HepG2 (cell line): ENCODE measurements at regions not wholly inside any gene's neighbourhood (a gene's known extent, or its start where the extent isn't known, plus 50 kb on each side); places are given as distances from the start of the nearest gene placed in this dataset.

Source experiments
- ATAC-seq: fragments of 200-7000 bp; cut with Tn5 transposase; 3 replicates; pipeline ENCODE4 v1.9.1; 2020; ENCODE audit warnings: mild to moderate bottlenecking, moderate library complexity
- BruUV-seq: library from RNA; stranded (reverse); fragments of 400-500 nt; replicated peaks from 2 replicates; lab custom pipeline; 2021; lab: Mats Ljungman, UMichigan
- CTCF ChIA-PET: fragments of 300-600 bp; formaldehyde crosslinking; extraction: SDS; loops from one replicate; lab custom pipeline; 2021; ENCODE audit warnings: low total read pairs, inconsistent platforms, low intra/inter-chr PET ratio; lab: Yijun Ruan, JAX
- POLR2A ChIA-PET: fragments of 350-600 bp; sonication (Branson Sonifier 250); formaldehyde crosslinking; loops from one replicate; lab custom pipeline; 2020; ENCODE audit warnings: antibody characterized with exemption, inconsistent platforms; lab: Yijun Ruan, JAX
- DNase-seq: peaks from one replicate; pipeline ENCODE4 v3.0.0-alpha.2; 2015; ENCODE audit warnings: low spot score
- FAIRE-seq: peaks from 3 replicates; lab custom pipeline; 2011; peaks lifted over from hg19 to GRCh38; lab: Jason Lieb, UNC
- H2AFZ ChIP-seq: one replicate; pipeline ENCODE4 v1.6.1; 2011; ENCODE audit warnings: low read length, inconsistent platforms
- H3K27ac ChIP-seq: fragments of 300-600 bp; 3 replicates; pipeline ENCODE4 v1.8.0; 2011; ENCODE audit warnings: mixed run types, mild to moderate bottlenecking, mixed read lengths, low read length, inconsistent platforms; ENCODE audit not compliant: insufficient read depth; ENCODE audit errors: extremely low read length
- H3K27me3 ChIP-seq, 2 experiments: fragments of 200-600 bp in 1 of 2; 2 replicates in 1 of 2; 3 replicates in 1 of 2; pipeline versions ENCODE4 v1.6.0 to v1.8.0; 2011; ENCODE audit warnings: low read length in 2 of 2, mild to moderate bottlenecking in 2 of 2, moderate library complexity in 2 of 2, inconsistent platforms in 1 of 2; ENCODE audit not compliant: insufficient read depth in 2 of 2, control insufficient read depth in 1 of 2
- H3K36me3 ChIP-seq, 2 experiments: fragments of 200-600 bp in 1 of 2; replicated peaks in 1 of 2; 2 replicates in 1 of 2; 3 replicates in 1 of 2; pipeline versions ENCODE4 v1.5.1 to v1.8.0; 2011; ENCODE audit warnings: low read length in 2 of 2, inconsistent platforms in 1 of 2; ENCODE audit not compliant: insufficient read depth in 2 of 2, control insufficient read depth in 1 of 2
- H3K4me1 ChIP-seq: 2 replicates; pipeline ENCODE4 v1.5.1; 2012; ENCODE audit warnings: low read length, inconsistent platforms; ENCODE audit not compliant: insufficient read depth
- H3K4me2 ChIP-seq: 2 replicates; pipeline ENCODE4 v1.6.0; 2011; ENCODE audit warnings: low read depth, low read length, inconsistent platforms
- H3K4me3 ChIP-seq, 3 experiments: fragments of 200-600 bp in 1 of 3; sonication (generic), shearing (Covaris generic) in 1 of 3; replicated peaks in 1 of 3; 2 replicates each; pipeline ENCODE4 v1.5.1; 2011 to 2016; ENCODE audit warnings: low read length in 3 of 3, inconsistent platforms in 2 of 3, low read depth in 2 of 3, mild to moderate bottlenecking in 2 of 3, control low read depth in 1 of 3, mixed read lengths in 1 of 3; ENCODE audit not compliant: insufficient read depth in 1 of 3
- H3K79me2 ChIP-seq: one replicate; pipeline ENCODE4 v1.6.1; 2011; ENCODE audit warnings: low read length, inconsistent platforms; ENCODE audit not compliant: insufficient read depth
- H3K9ac ChIP-seq: 2 replicates; pipeline ENCODE4 v1.6.0; 2011; ENCODE audit warnings: mild to moderate bottlenecking, low read depth, low read length, inconsistent platforms; ENCODE audit not compliant: insufficient read depth
- H3K9me3 ChIP-seq: 2 replicates; pipeline ENCODE4 v1.5.1; 2012; ENCODE audit warnings: mild to moderate bottlenecking, low read length
- H4K20me1 ChIP-seq: 2 replicates; pipeline ENCODE4 v1.6.0; 2011; ENCODE audit warnings: inconsistent platforms, mild to moderate bottlenecking, low read length, moderate library complexity; ENCODE audit not compliant: insufficient read depth
- FOSL2 ChIP-seq: sonication (generic); formaldehyde crosslinking; IDR thresholded peaks from 2 replicates; pipeline ENCODE4 v1.4.0; 2020; ENCODE audit warnings: missing genetic modification reagents
- HES4 ChIP-seq: sonication (generic); formaldehyde crosslinking; IDR thresholded peaks from 2 replicates; pipeline ENCODE4 v1.9.0; 2021; ENCODE audit warnings: mild to moderate bottlenecking, missing genetic modification reagents, borderline replicate concordance
- KDM2A ChIP-seq: sonication (generic); formaldehyde crosslinking; IDR thresholded peaks from 2 replicates; pipeline ENCODE4 v1.4.0; 2020; ENCODE audit warnings: low read depth, missing genetic modification reagents, borderline replicate concordance
- MED1 ChIP-seq: sonication (generic); formaldehyde crosslinking; IDR thresholded peaks from 2 replicates; pipeline ENCODE4 v1.4.0; 2020; ENCODE audit warnings: missing genetic modification reagents
- MYPOP ChIP-seq: sonication (generic); formaldehyde crosslinking; IDR thresholded peaks from 2 replicates; pipeline ENCODE4 v1.8.1; 2023; ENCODE audit warnings: mild to moderate bottlenecking, moderate library complexity, missing genetic modification reagents
- NR2C2 ChIP-seq: sonication (generic); formaldehyde crosslinking; IDR thresholded peaks from 2 replicates; pipeline ENCODE4 v1.4.0; 2020; ENCODE audit warnings: missing genetic modification reagents, mild to moderate bottlenecking, moderate library complexity, borderline replicate concordance
- PHF20 ChIP-seq: sonication (generic); formaldehyde crosslinking; IDR thresholded peaks from 2 replicates; pipeline ENCODE4 v1.5.0; 2020; ENCODE audit warnings: mild to moderate bottlenecking, missing genetic modification reagents
- PHF8 ChIP-seq: sonication (generic); formaldehyde crosslinking; IDR thresholded peaks from 2 replicates; pipeline ENCODE4 v1.5.0; 2020; ENCODE audit warnings: missing genetic modification reagents
- RARA ChIP-seq: IDR thresholded peaks from 2 replicates; pipeline ENCODE4 v1.6.1; 2016; ENCODE audit warnings: missing genetic modification reagents, missing compliant biosample characterization
- RARG ChIP-seq: sonication (generic); formaldehyde crosslinking; IDR thresholded peaks from 2 replicates; pipeline ENCODE4 v1.4.0; 2020; ENCODE audit warnings: low read depth, mild to moderate bottlenecking, missing genetic modification reagents
- ZNF33A ChIP-seq: sonication (generic); formaldehyde crosslinking; IDR thresholded peaks from 2 replicates; pipeline ENCODE4 v1.5.1; 2020; ENCODE audit warnings: missing genetic modification reagents, mild to moderate bottlenecking, moderate library complexity, borderline replicate concordance
- ZNF678 ChIP-seq: sonication (generic); formaldehyde crosslinking; IDR thresholded peaks from 2 replicates; pipeline ENCODE4 v1.4.0; 2020; ENCODE audit warnings: mild to moderate bottlenecking, missing genetic modification reagents
- WGBS: methylation state at CpG from one replicate; pipeline ENCODE4 v1.1.6; 2017; ENCODE audit warnings: low lambda C conversion rate; 5-methylcytosine and 5-hydroxymethylcytosine counted together
- in situ Hi-C: cut with HindIII; loops from 2 replicates; pipeline ENCODE4 v1.10.0; 2017; ENCODE audit warnings: low pct_unique_long_range_greater_than_20kb; ENCODE audit not compliant: extremely low pct_ligation_motif_present
- intact Hi-C: fragments of 100-400 bp; cut with micrococcal nuclease; formaldehyde crosslinking; loops from one replicate; pipeline ENCODE4 v1.10.0; 2022; ENCODE audit not compliant: unreplicated experiment
- TF ChIP-seq, protein P1 (sequence below): sonication (generic); formaldehyde crosslinking; IDR thresholded peaks from 2 replicates; pipeline ENCODE4 v1.5.1; 2020; ENCODE audit warnings: missing genetic modification reagents, mild to moderate bottlenecking, borderline replicate concordance

DNA sequence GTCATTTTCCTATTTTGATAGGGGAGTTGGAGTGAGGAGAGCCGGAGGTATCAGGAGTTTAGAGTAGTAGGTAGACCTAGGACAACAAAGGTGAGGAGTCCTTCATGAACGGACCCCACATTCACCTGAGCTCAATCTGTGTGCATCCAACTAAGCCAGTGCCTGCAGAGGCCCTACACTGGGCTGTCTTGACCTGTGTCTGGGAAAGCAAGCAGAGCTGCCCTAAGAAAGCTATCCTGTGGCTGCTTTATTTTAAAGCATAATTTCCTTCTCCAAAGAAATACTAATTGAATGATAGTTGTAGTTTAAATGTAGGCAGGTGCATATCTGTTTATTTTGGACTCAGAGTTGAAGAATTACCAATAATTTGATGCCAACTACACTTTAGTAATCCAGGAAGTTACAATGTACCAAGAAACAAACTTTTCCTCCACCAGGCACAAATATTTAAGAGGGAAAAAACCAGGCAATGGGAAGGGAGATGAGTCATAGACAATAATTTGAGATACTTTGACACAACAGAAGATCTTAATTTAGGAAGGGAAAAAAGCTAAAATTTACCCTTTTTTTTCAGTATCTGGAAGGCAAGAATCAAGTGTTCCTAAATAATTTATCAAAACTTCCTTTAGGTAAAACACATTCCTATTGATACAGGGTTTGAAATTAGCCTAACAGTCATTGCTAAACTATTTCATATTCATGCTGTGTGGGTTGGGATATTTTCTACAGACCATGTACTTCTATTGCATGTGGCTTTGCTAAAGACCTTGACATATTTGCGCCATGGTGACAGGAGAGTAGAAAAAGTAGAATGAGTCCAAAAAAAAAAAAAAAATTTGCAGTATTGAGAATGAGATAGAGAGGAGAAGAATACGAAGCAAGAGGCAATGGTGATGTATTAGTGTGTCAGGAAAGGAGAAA, 376.6 kb upstream of the TUSC1 start:
- no peaks in the 10 kb centered on the region for H3K36me3 ChIP-seq
- CTCF ChIA-PET = no interaction called here
- TF ChIP-seq MYPOP (no peak), PHF20 (CRISPR knock-in tag) (no peak), PHF8 (CRISPR knock-in tag) (no peak), HES4 (no peak), FOSL2 (CRISPR knock-in tag) (no peak), RARA (CRISPR knock-in tag) (no peak), NR2C2 (CRISPR knock-in tag) (no peak), ZNF33A (CRISPR knock-in tag) (no peak), ZNF678 (no peak), MED1 (no peak), RARG (CRISPR knock-in tag) (no peak), KDM2A (CRISPR knock-in tag) (no peak)
- TF ChIP-seq, protein P1, sequence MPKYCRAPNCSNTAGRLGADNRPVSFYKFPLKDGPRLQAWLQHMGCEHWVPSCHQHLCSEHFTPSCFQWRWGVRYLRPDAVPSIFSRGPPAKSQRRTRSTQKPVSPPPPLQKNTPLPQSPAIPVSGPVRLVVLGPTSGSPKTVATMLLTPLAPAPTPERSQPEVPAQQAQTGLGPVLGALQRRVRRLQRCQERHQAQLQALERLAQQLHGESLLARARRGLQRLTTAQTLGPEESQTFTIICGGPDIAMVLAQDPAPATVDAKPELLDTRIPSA (CRISPR knock-in tag) = no peak
- no TSS peak for BruUV-seq
- in situ Hi-C loops (no loop called here), intact Hi-C loops (no loop called here)
- FAIRE-seq = no peak
- no peak overlapping the region for H3K9ac ChIP-seq
- DNase-seq = no peak
- no peaks in the 10 kb centered on the region for H3K4me1 ChIP-seq
- H4K20me1 ChIP-seq = no peaks in the 10 kb centered on the region
- POLR2A ChIA-PET = no interaction called here
- no peak overlapping the region for H3K4me3 ChIP-seq
- 14% methylated on average over 4 of the region's 4 CpGs for WGBS
- no peak overlapping the region for H3K27ac ChIP-seq
- no peak overlapping the region for H2AFZ ChIP-seq
- no peak for ATAC-seq
- peaks cover 67% of the 10 kb centered on the region for H3K9me3 ChIP-seq
- no peaks in the 10 kb centered on the region for H3K79me2 ChIP-seq
- no peaks in the 10 kb centered on the region for H3K27me3 ChIP-seq
- no peak overlapping the region for H3K4me2 ChIP-seq
